ENCODE measurements at regions not wholly inside any gene's neighbourhood (a gene's known extent, or its start where the extent isn't known, plus 50 kb on each side); places are given as distances from the start of the nearest gene placed in this dataset.

- no peaks in the 10 kb centered on the region for H3K27me3 Mint-ChIP-seq
- H3K4me3 Mint-ChIP-seq: no peak overlapping the region
- intact Hi-C loops (cut with micrococcal nuclease): no loop called here
- H3K27ac Mint-ChIP-seq: no peak overlapping the region
- H3K4me1 Mint-ChIP-seq (ENCODE audit: low read depth): no peaks in the 10 kb centered on the region
- no peaks in the 10 kb centered on the region for H3K36me3 Mint-ChIP-seq (ENCODE audit: low read depth)
- no peaks in the 10 kb centered on the region for H3K9me3 Mint-ChIP-seq
Measured at GRCh38 chr14:84128050-84128449, 1401.9 kb upstream of the FLRT2 start.

GRCh38 chr14:84129007-84129406, 1400.9 kb upstream of the FLRT2 start:
- H3K27me3 Mint-ChIP-seq: no peaks in the 10 kb centered on the region
- no peaks in the 10 kb centered on the region for H3K4me1 Mint-ChIP-seq (ENCODE audit: low read depth)
- H3K9me3 Mint-ChIP-seq: no peaks in the 10 kb centered on the region
- intact Hi-C loops (cut with micrococcal nuclease): no loop called here
- no peaks in the 10 kb centered on the region for H3K36me3 Mint-ChIP-seq (ENCODE audit: low read depth)
- H3K27ac Mint-ChIP-seq: no peak overlapping the region
- H3K4me3 Mint-ChIP-seq: no peak overlapping the region

- no peak overlapping the region for H3K4me3 Mint-ChIP-seq
- peaks cover 7% of the 10 kb centered on the region for H3K9me3 Mint-ChIP-seq
- H3K4me1 Mint-ChIP-seq (ENCODE audit: low read depth): no peaks in the 10 kb centered on the region
- H3K27ac Mint-ChIP-seq: no peak overlapping the region
- no peaks in the 10 kb centered on the region for H3K27me3 Mint-ChIP-seq
- intact Hi-C loops (cut with micrococcal nuclease): no loop called here
- no peaks in the 10 kb centered on the region for H3K36me3 Mint-ChIP-seq (ENCODE audit: low read depth)
Measured at GRCh38 chr14:84129941-84130340, 1400.0 kb upstream of the FLRT2 start.

- intact Hi-C loops (cut with micrococcal nuclease): no loop called here
- no peaks in the 10 kb centered on the region for H3K27me3 Mint-ChIP-seq
- H3K4me1 Mint-ChIP-seq (ENCODE audit: low read depth): no peaks in the 10 kb centered on the region
- H3K27ac Mint-ChIP-seq: no peak overlapping the region
- H3K36me3 Mint-ChIP-seq (ENCODE audit: low read depth): no peaks in the 10 kb centered on the region
- no peak overlapping the region for H3K4me3 Mint-ChIP-seq
- peaks cover 18% of the 10 kb centered on the region for H3K9me3 Mint-ChIP-seq
Measured at GRCh38 chr14:84131924-84132323, 1398.0 kb upstream of the FLRT2 start.

GRCh38 chr14:84144166-84144565, 1385.8 kb upstream of the FLRT2 start:
- Mint-ChIP-seq H3K4me1 (ENCODE audit: low read depth) (no peaks in the 10 kb centered on the region), H3K27me3 (no peaks in the 10 kb centered on the region), H3K4me3 (no peak overlapping the region), H3K9me3 (peaks cover 18% of the 10 kb centered on the region), H3K27ac (no peak overlapping the region), H3K36me3 (ENCODE audit: low read depth) (no peaks in the 10 kb centered on the region)
- intact Hi-C loops (cut with micrococcal nuclease): no loop called here

DNA sequence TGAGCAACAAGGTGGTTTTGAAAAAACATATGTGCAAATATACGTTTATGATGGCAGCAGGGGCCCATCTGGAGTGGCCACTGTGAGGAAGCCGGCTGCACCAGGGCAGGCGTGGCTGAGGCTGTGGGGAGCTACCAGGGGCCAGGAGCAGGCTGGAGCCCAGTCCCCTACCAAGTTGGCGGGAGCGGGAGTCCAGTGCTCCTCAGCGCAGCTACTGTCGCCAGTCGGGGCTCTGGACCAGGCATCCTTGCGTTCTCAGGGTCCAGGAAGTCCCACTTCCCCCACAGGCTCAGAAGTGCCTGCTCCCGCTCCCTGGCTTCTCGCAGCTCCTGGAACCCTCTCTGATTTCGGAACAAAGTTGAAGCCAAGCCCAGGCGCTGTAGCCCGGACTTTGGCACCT, 1377.5 kb upstream of the FLRT2 start:
- intact Hi-C loops (cut with micrococcal nuclease): no loop called here
- Mint-ChIP-seq H3K9me3 (peaks cover 22% of the 10 kb centered on the region), H3K27me3 (no peaks in the 10 kb centered on the region)

DNA sequence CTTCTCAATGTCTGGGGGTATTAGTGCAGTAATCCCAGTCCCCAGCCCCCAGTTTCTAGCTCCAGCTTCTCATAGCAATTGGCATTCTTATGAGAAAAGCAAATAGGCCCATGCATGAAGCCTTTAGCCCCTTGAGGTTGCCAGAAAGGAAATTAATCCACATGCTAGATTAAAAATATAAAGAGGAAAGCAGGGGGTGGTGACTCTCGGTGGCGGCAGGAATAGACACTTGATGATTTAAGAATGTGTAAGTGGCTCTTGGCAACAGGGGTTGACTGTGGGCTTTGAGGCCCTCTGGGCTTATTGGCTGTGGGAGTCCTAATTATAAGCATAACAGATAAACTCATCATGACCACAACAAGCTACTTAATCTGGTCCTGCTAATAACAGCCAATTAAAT, 1367.3 kb upstream of the FLRT2 start:
- H3K27me3 Mint-ChIP-seq: no peaks in the 10 kb centered on the region
- no peaks in the 10 kb centered on the region for H3K4me1 Mint-ChIP-seq (ENCODE audit: low read depth)
- H3K4me3 Mint-ChIP-seq: no peak overlapping the region
- no peaks in the 10 kb centered on the region for H3K9me3 Mint-ChIP-seq
- no peak overlapping the region for H3K27ac Mint-ChIP-seq
- intact Hi-C loops (cut with micrococcal nuclease): no loop called here
- H3K36me3 Mint-ChIP-seq (ENCODE audit: low read depth): no peaks in the 10 kb centered on the region

More for the DNA sequence above, 1377.5 kb upstream of the FLRT2 start:
- H3K4me1 Mint-ChIP-seq (ENCODE audit: low read depth): no peaks in the 10 kb centered on the region
- H3K4me3 Mint-ChIP-seq: no peak overlapping the region
- H3K27ac Mint-ChIP-seq: no peak overlapping the region
- no peaks in the 10 kb centered on the region for H3K36me3 Mint-ChIP-seq (ENCODE audit: low read depth)

DNA sequence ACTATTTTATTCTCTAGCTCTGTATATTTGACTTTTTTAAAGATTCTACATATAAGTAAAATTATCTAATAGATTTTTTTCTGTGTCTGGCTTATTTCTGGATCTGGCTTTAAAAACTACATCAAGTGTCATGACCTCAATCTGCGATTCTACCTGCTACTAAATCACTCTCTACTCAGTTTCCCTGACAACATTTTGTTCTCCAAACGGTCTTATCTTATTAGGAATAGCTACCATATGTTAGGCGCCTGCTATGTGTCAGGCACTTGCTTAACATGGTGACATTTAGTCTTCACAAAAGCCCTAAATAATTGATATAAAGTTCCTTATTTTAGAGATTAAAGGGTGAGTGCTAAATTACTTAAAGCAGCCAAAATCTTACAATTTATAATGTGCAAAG, 1362.9 kb upstream of the FLRT2 start:
- Mint-ChIP-seq H3K4me3 (no peak overlapping the region), H3K36me3 (ENCODE audit: low read depth) (no peaks in the 10 kb centered on the region), H3K4me1 (ENCODE audit: low read depth) (no peaks in the 10 kb centered on the region), H3K27me3 (no peaks in the 10 kb centered on the region), H3K9me3 (peaks cover 12% of the 10 kb centered on the region), H3K27ac (no peak overlapping the region)
- intact Hi-C loops (cut with micrococcal nuclease): no loop called here

DNA sequence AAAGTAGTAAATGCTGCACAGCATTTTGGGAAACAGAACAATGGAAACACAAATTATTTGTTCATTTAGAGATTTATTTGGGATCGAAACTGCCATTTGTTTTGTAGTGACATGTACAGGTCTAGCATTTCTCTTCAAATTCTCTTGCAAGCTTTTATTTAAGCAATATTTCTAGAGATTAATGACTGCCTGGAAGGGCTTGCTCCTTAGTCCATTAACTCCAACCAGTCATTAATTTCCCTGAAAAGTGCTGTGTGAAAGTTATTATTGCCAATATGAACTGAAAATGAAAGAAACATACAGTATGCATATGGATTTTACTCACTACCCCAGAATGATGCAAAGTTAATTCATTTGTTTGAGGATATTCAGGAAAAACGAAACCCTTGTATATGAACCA, 1349.6 kb upstream of the FLRT2 start:
- Mint-ChIP-seq H3K4me1 (ENCODE audit: low read depth) (no peaks in the 10 kb centered on the region), H3K36me3 (ENCODE audit: low read depth) (no peaks in the 10 kb centered on the region), H3K27ac (no peak overlapping the region), H3K9me3 (peaks cover 9% of the 10 kb centered on the region), H3K27me3 (no peaks in the 10 kb centered on the region), H3K4me3 (no peak overlapping the region)
- intact Hi-C loops (cut with micrococcal nuclease): no loop called here

- H3K9me3 Mint-ChIP-seq: peaks cover 9% of the 10 kb centered on the region
- H3K27me3 Mint-ChIP-seq: no peaks in the 10 kb centered on the region
- H3K36me3 Mint-ChIP-seq (ENCODE audit: low read depth): no peaks in the 10 kb centered on the region
- no peak overlapping the region for H3K4me3 Mint-ChIP-seq
- intact Hi-C loops (cut with micrococcal nuclease): no loop called here
- H3K27ac Mint-ChIP-seq: no peak overlapping the region
- no peaks in the 10 kb centered on the region for H3K4me1 Mint-ChIP-seq (ENCODE audit: low read depth)
Measured at GRCh38 chr14:84181072-84181471, 1348.9 kb upstream of the FLRT2 start.

- Mint-ChIP-seq H3K4me1 (ENCODE audit: low read depth) (no peaks in the 10 kb centered on the region), H3K36me3 (ENCODE audit: low read depth) (no peaks in the 10 kb centered on the region), H3K27ac (no peak overlapping the region), H3K9me3 (peaks cover 32% of the 10 kb centered on the region), H3K27me3 (no peaks in the 10 kb centered on the region), H3K4me3 (no peak overlapping the region)
- intact Hi-C loops (cut with micrococcal nuclease): no loop called here
Measured at GRCh38 chr14:84195514-84195913, 1334.4 kb upstream of the FLRT2 start.

DNA sequence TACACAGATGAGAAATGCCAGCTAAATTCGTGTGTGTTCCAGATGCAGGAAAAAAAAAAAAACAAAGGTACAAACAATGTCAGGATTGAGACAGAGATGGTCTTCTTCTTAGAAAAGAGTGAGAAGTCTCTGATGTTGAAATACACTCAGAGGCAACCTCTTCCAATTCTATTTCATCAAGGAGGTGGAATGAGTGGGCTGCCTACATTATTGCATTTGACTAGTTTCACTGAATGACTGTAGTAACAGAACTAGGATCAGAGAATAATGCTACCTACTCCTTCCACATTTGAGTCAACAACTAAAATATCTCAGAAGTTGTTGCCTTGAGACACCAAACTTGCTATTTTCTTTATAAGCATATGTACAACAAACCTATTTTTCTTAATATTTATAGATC, 1332.2 kb upstream of the FLRT2 start:
- Mint-ChIP-seq H3K27ac (no peak overlapping the region), H3K9me3 (peaks cover 31% of the 10 kb centered on the region), H3K27me3 (no peaks in the 10 kb centered on the region), H3K4me1 (ENCODE audit: low read depth) (no peaks in the 10 kb centered on the region), H3K4me3 (no peak overlapping the region), H3K36me3 (ENCODE audit: low read depth) (no peaks in the 10 kb centered on the region)
- intact Hi-C loops (cut with micrococcal nuclease): no loop called here

DNA sequence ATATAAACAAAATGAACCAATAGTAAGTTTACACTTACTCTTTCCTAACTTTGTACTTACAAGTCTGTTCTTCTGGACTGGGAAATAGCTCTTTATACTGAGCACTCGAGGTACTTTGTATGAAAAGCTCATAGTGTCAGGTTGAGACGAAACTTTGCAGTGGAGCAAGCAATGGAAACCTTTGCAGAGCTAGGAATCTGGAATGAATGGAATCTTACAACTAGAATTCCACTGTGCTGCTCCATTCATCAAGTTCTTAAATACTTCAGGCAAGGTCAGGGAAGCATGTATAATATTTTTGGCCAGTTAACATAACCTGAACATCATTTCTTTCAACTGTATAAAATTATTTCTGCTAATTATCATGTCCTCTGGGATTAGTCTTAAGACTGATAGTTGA, 1327.5 kb upstream of the FLRT2 start:
- intact Hi-C loops (cut with micrococcal nuclease): no loop called here
- Mint-ChIP-seq H3K27ac (no peak overlapping the region), H3K27me3 (no peaks in the 10 kb centered on the region), H3K4me1 (ENCODE audit: low read depth) (no peaks in the 10 kb centered on the region), H3K36me3 (ENCODE audit: low read depth) (no peaks in the 10 kb centered on the region), H3K4me3 (no peak overlapping the region), H3K9me3 (peaks cover 26% of the 10 kb centered on the region)

GRCh38 chr14:84203896-84204295, 1326.0 kb upstream of the FLRT2 start:
- Mint-ChIP-seq H3K27ac (no peak overlapping the region), H3K4me1 (ENCODE audit: low read depth) (no peaks in the 10 kb centered on the region), H3K27me3 (no peaks in the 10 kb centered on the region), H3K4me3 (no peak overlapping the region), H3K36me3 (ENCODE audit: low read depth) (no peaks in the 10 kb centered on the region), H3K9me3 (peaks cover 29% of the 10 kb centered on the region)
- intact Hi-C loops (cut with micrococcal nuclease): no loop called here

GRCh38 chr14:84208451-84208850, 1321.5 kb upstream of the FLRT2 start:
- H3K27ac Mint-ChIP-seq: no peak overlapping the region
- peaks cover 26% of the 10 kb centered on the region for H3K9me3 Mint-ChIP-seq
- no peaks in the 10 kb centered on the region for H3K27me3 Mint-ChIP-seq
- H3K36me3 Mint-ChIP-seq (ENCODE audit: low read depth): no peaks in the 10 kb centered on the region
- no peaks in the 10 kb centered on the region for H3K4me1 Mint-ChIP-seq (ENCODE audit: low read depth)
- no peak overlapping the region for H3K4me3 Mint-ChIP-seq
- intact Hi-C loops (cut with micrococcal nuclease): no loop called here

GRCh38 chr14:84209031-84209430, 1320.9 kb upstream of the FLRT2 start:
- Mint-ChIP-seq H3K36me3 (ENCODE audit: low read depth) (no peaks in the 10 kb centered on the region), H3K27me3 (no peaks in the 10 kb centered on the region), H3K9me3 (peaks cover 28% of the 10 kb centered on the region), H3K27ac (no peak overlapping the region), H3K4me3 (no peak overlapping the region), H3K4me1 (ENCODE audit: low read depth) (no peaks in the 10 kb centered on the region)
- intact Hi-C loops (cut with micrococcal nuclease): no loop called here
